22Rv1 (cell line): ENCODE measurements at regions not wholly inside any gene's neighbourhood (a gene's known extent, or its start where the extent isn't known, plus 50 kb on each side); places are given as distances from the start of the nearest gene placed in this dataset.

Experiments used
- H3K27ac ChIP-seq: fragments of 450-650 bp; 2 replicates; pipeline ENCODE4 v1.5.1; 2017
- CTCF ChIP-seq: fragments of 450-650 bp; IDR thresholded peaks from 2 replicates; pipeline ENCODE4 v1.5.1; 2017; ENCODE audit warnings: mild to moderate bottlenecking
- ZFX ChIP-seq: fragments of 450-650 bp; IDR thresholded peaks from 2 replicates; pipeline ENCODE4 v1.6.1; 2017; ENCODE audit warnings: antibody characterized with exemption, borderline replicate concordance

GRCh38 chr2:144936442-144936841, 416.5 kb upstream of the ZEB2 start:
- H3K27ac ChIP-seq, result no peak overlapping the region
- TF ChIP-seq ZFX, result no peak
- no peak for TF ChIP-seq CTCF

- H3K27ac ChIP-seq, result no peak overlapping the region
- no peak for TF ChIP-seq CTCF
- TF ChIP-seq ZFX, result no peak
These were observed 415.8 kb upstream of the ZEB2 start for GRCh38 chr2:144935736-144936135.

- no peak overlapping the region for H3K27ac ChIP-seq
- TF ChIP-seq CTCF (no peak), ZFX (no peak)
These were observed 415.3 kb upstream of the ZEB2 start for GRCh38 chr2:144935191-144935590.

- TF ChIP-seq ZFX (no peak), CTCF (no peak)
- no peak overlapping the region for H3K27ac ChIP-seq
These were observed 412.0 kb upstream of the ZEB2 start for GRCh38 chr2:144931960-144932359.

- TF ChIP-seq ZFX, result no peak
- TF ChIP-seq CTCF, result no peak
- no peak overlapping the region for H3K27ac ChIP-seq
These were observed 411.6 kb upstream of the ZEB2 start for GRCh38 chr2:144931480-144931879.

- no peak overlapping the region for H3K27ac ChIP-seq
These were observed 407.5 kb upstream of the ZEB2 start for GRCh38 chr2:144927429-144927828.

GRCh38 chr2:144925886-144926285, 406.0 kb upstream of the ZEB2 start:
- TF ChIP-seq ZFX (no peak), CTCF (no peak)

More at GRCh38 chr2:144927429-144927828, 407.5 kb upstream of the ZEB2 start:
- TF ChIP-seq CTCF (no peak), ZFX (no peak)

More at GRCh38 chr2:144925886-144926285, 406.0 kb upstream of the ZEB2 start:
- H3K27ac ChIP-seq, result no peak overlapping the region
